MM.1S (cell line): ENCODE measurements at regions not wholly inside any gene's neighbourhood (a gene's known extent, or its start where the extent isn't known, plus 50 kb on each side); places are given as distances from the start of the nearest gene placed in this dataset.
"Not testable (repeated sequence)": the region's sequence is repeated elsewhere in the genome, so short reads cannot be mapped to it uniquely, and the experiment has no call there.

Source experiments
- DNase-seq: peaks from one replicate; pipeline ENCODE4 v3.0.0-alpha.2; 2015
- H2AFZ ChIP-seq: fragments of 300-600 bp; sonication (generic); 2 replicates; pipeline ENCODE4 v1.6.0; 2016; ENCODE audit warnings: antibody characterized with exemption, low read length
- H3F3A ChIP-seq: fragments of 300-600 bp; sonication (generic); 2 replicates; pipeline ENCODE4 v1.6.1; 2016; ENCODE audit warnings: mild to moderate bottlenecking, antibody characterized with exemption, low read length, moderate library complexity, mixed read lengths; ENCODE audit not compliant: insufficient read depth
- H3K27ac ChIP-seq: fragments of 300-600 bp; sonication (generic); 2 replicates; pipeline ENCODE4 v1.5.1; 2016; ENCODE audit warnings: mild to moderate bottlenecking, low read length
- H3K27me3 ChIP-seq: fragments of 300-600 bp; sonication (generic); replicated peaks from 2 replicates; pipeline ENCODE4 v1.6.0; 2016; ENCODE audit warnings: low read length; ENCODE audit not compliant: insufficient read depth
- H3K36me3 ChIP-seq: fragments of 300-600 bp; sonication (generic); replicated peaks from 2 replicates; pipeline ENCODE4 v1.6.1; 2016; ENCODE audit warnings: mild to moderate bottlenecking, low read length, mixed read lengths; ENCODE audit not compliant: insufficient read depth
- H3K4me1 ChIP-seq: fragments of 300-600 bp; sonication (generic); 2 replicates; pipeline ENCODE4 v1.6.1; 2016; ENCODE audit warnings: low read length, mixed read lengths
- H3K4me2 ChIP-seq: fragments of 300-600 bp; sonication (generic); 2 replicates; pipeline ENCODE4 v1.6.0; 2016; ENCODE audit warnings: low read depth, low read length
- H3K4me3 ChIP-seq: fragments of 300-600 bp; sonication (generic); 2 replicates; pipeline ENCODE4 v1.5.1; 2016; ENCODE audit warnings: low read length, mixed read lengths
- H3K79me2 ChIP-seq: fragments of 300-600 bp; sonication (generic); 2 replicates; pipeline ENCODE4 v1.6.1; 2016; ENCODE audit warnings: mixed run types, low read length, mixed read lengths
- H3K9ac ChIP-seq: fragments of 300-600 bp; sonication (generic); 2 replicates; pipeline ENCODE4 v1.6.1; 2016; ENCODE audit warnings: low read length, mixed read lengths
- H3K9me2 ChIP-seq: fragments of 300-600 bp; sonication (generic); replicated peaks from 2 replicates; pipeline ENCODE4 v1.6.1; 2016; ENCODE audit warnings: mild to moderate bottlenecking, low read length, mixed read lengths; ENCODE audit not compliant: insufficient read depth
- H3K9me3 ChIP-seq: fragments of 300-600 bp; sonication (generic); replicated peaks from 2 replicates; pipeline ENCODE4 v1.6.1; 2016; ENCODE audit warnings: mild to moderate bottlenecking, low read length, mixed read lengths; ENCODE audit not compliant: insufficient read depth
- H4K20me1 ChIP-seq: fragments of 300-600 bp; sonication (generic); 2 replicates; pipeline ENCODE4 v1.6.1; 2016; ENCODE audit warnings: mild to moderate bottlenecking, low read length, moderate library complexity, mixed read lengths; ENCODE audit not compliant: insufficient read depth
- CTCF ChIP-seq: fragments of 300-600 bp; sonication (generic); IDR thresholded peaks from 2 replicates; pipeline ENCODE4 v1.5.1; 2016; ENCODE audit warnings: antibody characterized with exemption, low read length, mixed read lengths
- EZH2 ChIP-seq: fragments of 300-600 bp; sonication (generic); optimal IDR thresholded peaks from 2 replicates; pipeline ENCODE3; 2017; ENCODE audit warnings: low read depth, mild to moderate bottlenecking, antibody characterized with exemption, low read length, mixed read lengths
- EZH2phosphoT487 ChIP-seq: fragments of 300-600 bp; sonication (generic); IDR thresholded peaks from 2 replicates; pipeline ENCODE4 v1.6.1; 2018; ENCODE audit warnings: antibody characterized with exemption, low read length

- Histone ChIP-seq H2AFZ (no peak overlapping the region), H3K79me2 (no peaks in the 10 kb centered on the region), H3K9me3 (no peaks in the 10 kb centered on the region), H3K27ac (no peak overlapping the region), H3F3A (no peaks in the 10 kb centered on the region), H3K27me3 (no peaks in the 10 kb centered on the region), H3K36me3 (no peaks in the 10 kb centered on the region), H3K9me2 (no peaks in the 10 kb centered on the region), H4K20me1 (no peaks in the 10 kb centered on the region), H3K4me1 (no peaks in the 10 kb centered on the region), H3K4me3 (no peak overlapping the region), H3K4me2 (no peak overlapping the region), H3K9ac (no peak overlapping the region)
- no peak for TF ChIP-seq EZH2phosphoT487
- no peak for TF ChIP-seq CTCF
- no peak for TF ChIP-seq EZH2
- DNase-seq, result no peak
Measured at GRCh38 chr1:227487606-227488005, 75.8 kb upstream of the ZNF678 start.

GRCh38 chr1:227486559-227486958 is 76.8 kb upstream of the ZNF678 start:
- H3K27me3 ChIP-seq, result no peaks in the 10 kb centered on the region
- H2AFZ ChIP-seq, result no peak overlapping the region
- H3K4me1 ChIP-seq, result no peaks in the 10 kb centered on the region
- no peaks in the 10 kb centered on the region for H4K20me1 ChIP-seq
- H3K79me2 ChIP-seq, result no peaks in the 10 kb centered on the region
- no peak overlapping the region for H3K4me2 ChIP-seq
- no peak overlapping the region for H3K9ac ChIP-seq
- H3K9me2 ChIP-seq, result no peaks in the 10 kb centered on the region
- no peak overlapping the region for H3K27ac ChIP-seq
- DNase-seq, result no peak
- H3K9me3 ChIP-seq, result no peaks in the 10 kb centered on the region
- H3F3A ChIP-seq, result no peaks in the 10 kb centered on the region
- TF ChIP-seq CTCF (no peak), EZH2 (no peak), EZH2phosphoT487 (no peak)
- no peak overlapping the region for H3K4me3 ChIP-seq
- no peaks in the 10 kb centered on the region for H3K36me3 ChIP-seq

- H3K4me2 ChIP-seq, result no peak overlapping the region
- H3K36me3 ChIP-seq, result no peaks in the 10 kb centered on the region
- no peak overlapping the region for H3K27ac ChIP-seq
- H3K9me3 ChIP-seq, result no peaks in the 10 kb centered on the region
- TF ChIP-seq CTCF (no peak), EZH2 (no peak), EZH2phosphoT487 (no peak)
- H4K20me1 ChIP-seq, result no peaks in the 10 kb centered on the region
- no peaks in the 10 kb centered on the region for H3K79me2 ChIP-seq
- no peak overlapping the region for H2AFZ ChIP-seq
- H3K9me2 ChIP-seq, result no peaks in the 10 kb centered on the region
- H3F3A ChIP-seq, result no peaks in the 10 kb centered on the region
- H3K9ac ChIP-seq, result no peak overlapping the region
- H3K4me1 ChIP-seq, result no peaks in the 10 kb centered on the region
- H3K27me3 ChIP-seq, result no peaks in the 10 kb centered on the region
- DNase-seq, result no peak
- no peak overlapping the region for H3K4me3 ChIP-seq
Measured at GRCh38 chr1:227482023-227482299, 81.4 kb upstream of the ZNF678 start.

GRCh38 chr1:227474072-227474471 is 89.3 kb upstream of the ZNF678 start:
- not testable (repeated sequence) for H3K9ac ChIP-seq, H3K27me3 ChIP-seq, H3K9me2 ChIP-seq, H3K4me3 ChIP-seq, H4K20me1 ChIP-seq, H3F3A ChIP-seq, H3K4me1 ChIP-seq, H3K4me2 ChIP-seq, H3K27ac ChIP-seq, H3K79me2 ChIP-seq, H3K9me3 ChIP-seq, DNase-seq, H3K36me3 ChIP-seq, H2AFZ ChIP-seq
